GM12878 (cell line): ENCODE measurements at regions not wholly inside any gene's neighbourhood (a gene's known extent, or its start where the extent isn't known, plus 50 kb on each side); places are given as distances from the start of the nearest gene placed in this dataset.

Experiments
- ATAC-seq: fragments of 200-7000 bp; cut with Tn5 transposase; 3 replicates; pipeline ENCODE4 v1.9.1; 2020; ENCODE audit warnings: mild to moderate bottlenecking, moderate library complexity
- BruUV-seq: library from RNA; stranded (reverse); fragments of 400-500 nt; replicated peaks from 2 replicates; lab custom pipeline; 2021; lab: Mats Ljungman, UMichigan
- CTCF ChIA-PET: fragments of 300-600 bp; sonication (Branson Sonifier 250); formaldehyde crosslinking; extraction: SDS; loops from one replicate; lab custom pipeline; 2021; ENCODE audit warnings: inconsistent platforms; lab: Yijun Ruan, JAX
- POLR2A ChIA-PET: fragments of 350-600 bp; formaldehyde crosslinking; extraction: SDS; loops from one replicate; lab custom pipeline; 2021; ENCODE audit warnings: inconsistent platforms; lab: Charles Lee
- RAD21 ChIA-PET: fragments of 300-600 bp; sonication (Branson Sonifier 250); formaldehyde crosslinking; loops from one replicate; lab custom pipeline; 2023; ENCODE audit warnings: antibody characterized with exemption; ENCODE audit not compliant: unreplicated experiment; lab: Charles Lee
- SMC1A ChIA-PET: fragments of 300-600 bp; sonication (Branson Sonifier 250); formaldehyde crosslinking; loops from one replicate; lab custom pipeline; 2023; ENCODE audit not compliant: unreplicated experiment, uncharacterized antibody; lab: Charles Lee
- DNase-seq: peaks from one replicate; pipeline ENCODE4 v3.0.0-alpha.2; 2011; ENCODE audit warnings: low read depth, low spot score
- FAIRE-seq: peaks from 3 replicates; lab custom pipeline; 2011; peaks lifted over from hg19 to GRCh38; lab: Jason Lieb, UNC
- H2AFZ ChIP-seq: 2 replicates; pipeline ENCODE4 v1.6.0; 2011; ENCODE audit warnings: low read depth, low read length, control low read depth; ENCODE audit not compliant: control insufficient read depth
- H3K27ac ChIP-seq: 2 replicates; pipeline ENCODE4 v1.5.1; 2011; ENCODE audit warnings: control low read depth; ENCODE audit not compliant: control insufficient read depth, insufficient read depth
- H3K27me3 ChIP-seq, 2 experiments: replicated peaks in 1 of 2; 2 replicates each; pipeline versions ENCODE4 v1.6.0 to v1.6.1; 2011; ENCODE audit warnings: low read length in 1 of 2; ENCODE audit not compliant: control insufficient read depth in 2 of 2, insufficient read depth in 2 of 2
- H3K36me3 ChIP-seq, 2 experiments: 2 replicates each; pipeline ENCODE4 v1.5.1; 2011; ENCODE audit warnings: low read length in 1 of 2; ENCODE audit not compliant: control insufficient read depth in 2 of 2, insufficient read depth in 2 of 2
- H3K4me1 ChIP-seq: 2 replicates; pipeline ENCODE4 v1.6.1; 2011; ENCODE audit warnings: mild to moderate bottlenecking, low read length, moderate library complexity, mixed read lengths; ENCODE audit not compliant: control insufficient read depth, insufficient read depth
- H3K4me2 ChIP-seq: 2 replicates; pipeline ENCODE4 v1.6.0; 2011; ENCODE audit warnings: control low read depth; ENCODE audit not compliant: control insufficient read depth, insufficient read depth
- H3K4me3 ChIP-seq: fragments of 200-600 bp; sonication (generic); 2 replicates; pipeline ENCODE4 v1.5.1; 2016
- H3K79me2 ChIP-seq: 2 replicates; pipeline ENCODE4 v1.6.0; 2011; ENCODE audit warnings: low read length; ENCODE audit not compliant: control insufficient read depth, insufficient read depth
- H3K9ac ChIP-seq: 2 replicates; pipeline ENCODE4 v1.8.0; 2011; ENCODE audit warnings: low read length, control low read depth, mixed read lengths; ENCODE audit not compliant: control insufficient read depth, insufficient read depth
- H3K9me3 ChIP-seq: replicated peaks from 3 replicates; pipeline ENCODE4 v1.5.1; 2011; ENCODE audit warnings: mild to moderate bottlenecking, low read length; ENCODE audit not compliant: control insufficient read depth, insufficient read depth
- H4K20me1 ChIP-seq: 2 replicates; pipeline ENCODE4 v1.6.0; 2011; ENCODE audit not compliant: control insufficient read depth, insufficient read depth
- CUX1 ChIP-seq: IDR thresholded peaks from 2 replicates; pipeline ENCODE4 v1.6.1; 2012; ENCODE audit warnings: improper control_type of control experiment, low read depth, low read length; ENCODE audit not compliant: insufficient replicate concordance
- EGR1 ChIP-seq, 2 experiments: IDR thresholded peaks; 1 replicate in 1 of 2; 2 replicates in 1 of 2; pipeline ENCODE4 v1.6.1; 2011 to 2012; ENCODE audit warnings: low read depth in 2 of 2, low read length in 2 of 2, borderline replicate concordance in 1 of 2, mild to moderate bottlenecking in 1 of 2, moderate library complexity in 1 of 2
- ELK1 ChIP-seq: IDR thresholded peaks from 2 replicates; pipeline ENCODE4 v1.6.1; 2012; ENCODE audit warnings: low read depth, low read length, improper control_type of control experiment
- IRF3 ChIP-seq: fragments of 450-650 bp; IDR thresholded peaks from 2 replicates; pipeline ENCODE4 v1.6.1; 2014; ENCODE audit warnings: mild to moderate bottlenecking
- NR2F1 ChIP-seq: fragments of 450-650 bp; conservative IDR thresholded peaks from 2 replicates; pipeline ENCODE4 v1.6.1; 2017; ENCODE audit warnings: mild to moderate bottlenecking
- WGBS: methylation state at CpG from one replicate; pipeline ENCODE4 v1.1.6; 2016; ENCODE audit warnings: low lambda C conversion rate; ENCODE audit not compliant: insufficient replicate concordance, insufficient coverage; ENCODE audit errors: missing lambda C conversion rate; 5-methylcytosine and 5-hydroxymethylcytosine counted together
- in situ Hi-C: fragments of 300-500 bp; cut with MboI; formaldehyde crosslinking; loops from 9 replicates; pipeline ENCODE4 v1.14.3; 2018; ENCODE audit warnings: mixed read lengths
- intact Hi-C: fragments of 100-400 bp; cut with micrococcal nuclease; formaldehyde crosslinking; loops from one replicate; pipeline ENCODE4 v1.14.2; 2022; ENCODE audit not compliant: unreplicated experiment

GRCh38 chr6:84525907-84526306 is 238.5 kb downstream of the TBX18 start (continued):
- TF ChIP-seq CUX1 (no peak), EGR1 (IDR thresholded peaks at IDR 0.05; ENCODE audit: borderline replicate concordance in 1 of 2, low read depth in 2 of 2, low read length in 2 of 2) (no peak), ELK1 (no peak)

GRCh38 chr6:84524636-84525035 is 239.8 kb downstream of the TBX18 start:
- Histone ChIP-seq H2AFZ (no peak overlapping the region), H4K20me1 (no peaks in the 10 kb centered on the region), H3K27ac (no peak overlapping the region), H3K4me1 (no peaks in the 10 kb centered on the region), H3K9ac (no peak overlapping the region), H3K4me2 (no peak overlapping the region), H3K79me2 (no peaks in the 10 kb centered on the region), H3K27me3 (no peaks in the 10 kb centered on the region), H3K9me3 (no peaks in the 10 kb centered on the region), H3K36me3 (no peaks in the 10 kb centered on the region), H3K4me3 (no peak overlapping the region)
- ChIA-PET SMC1A (interaction anchor here (1.0 to 2.2 kb wide), 3 partner anchors 13 to 121 kb away, joined by 3 to 6 read pairs (median 3); no protein-coding TSS in a partner anchor), RAD21 (no interaction called here), POLR2A (no interaction called here), CTCF (interaction anchor here (1.3 kb wide), 1 partner anchor 21 kb away, joined by 3 read pairs; no protein-coding TSS in a partner anchor)
- WGBS, result 0% methylated on average over 4 of the region's 4 CpGs
- BruUV-seq, result no TSS peak
- FAIRE-seq, result no peak
- ATAC-seq, result peak; percentile 24; the same call in 2 of the 3 replicates
- in situ Hi-C loops, result no loop called here
- no peak for TF ChIP-seq IRF3
- peak; percentile 26; the same call in 1 of the 2 replicates for TF ChIP-seq NR2F1
- intact Hi-C loops, result no loop called here
- DNase-seq, result no peak
